ENCODE measurements at regions not wholly inside any gene's neighbourhood (a gene's known extent, or its start where the extent isn't known, plus 50 kb on each side); places are given as distances from the start of the nearest gene placed in this dataset.

- no peak for DNase-seq (ENCODE audit: low read depth)
Measured at GRCh38 chr1:36643371-36644270, 160.9 kb upstream of the CSF3R start.

GRCh38 chr1:36642802-36643201 lies 160.1 kb upstream of the CSF3R start:
- DNase-seq (ENCODE audit: low read depth): no peak

GRCh38 chr1:36641776-36642175 lies 159.1 kb upstream of the CSF3R start:
- DNase-seq (ENCODE audit: low read depth): no peak

DNA sequence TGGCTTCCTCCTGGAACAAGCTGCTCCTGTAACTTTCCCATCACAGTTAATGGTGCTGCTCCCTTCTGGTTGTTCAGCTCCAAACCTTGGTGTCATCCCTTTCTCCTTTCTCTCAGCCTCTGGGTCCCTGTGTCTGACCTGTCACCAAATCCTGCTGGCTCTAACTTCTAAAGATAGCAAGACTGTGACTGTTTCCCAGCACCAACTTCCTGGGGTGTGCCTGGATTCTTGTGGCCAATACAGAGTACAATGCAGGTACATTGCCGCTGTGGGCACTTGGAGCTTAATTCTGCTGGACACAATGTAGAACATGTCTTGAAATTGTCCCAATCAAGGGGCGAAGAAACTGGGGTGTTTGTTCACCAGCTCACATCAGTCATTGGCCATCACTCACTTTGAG lies 156.7 kb upstream of the CSF3R start:
- no peak for DNase-seq (ENCODE audit: low read depth)

- DNase-seq (ENCODE audit: low read depth): no peak
Measured at GRCh38 chr1:36638268-36638667, 155.6 kb upstream of the CSF3R start.

DNA sequence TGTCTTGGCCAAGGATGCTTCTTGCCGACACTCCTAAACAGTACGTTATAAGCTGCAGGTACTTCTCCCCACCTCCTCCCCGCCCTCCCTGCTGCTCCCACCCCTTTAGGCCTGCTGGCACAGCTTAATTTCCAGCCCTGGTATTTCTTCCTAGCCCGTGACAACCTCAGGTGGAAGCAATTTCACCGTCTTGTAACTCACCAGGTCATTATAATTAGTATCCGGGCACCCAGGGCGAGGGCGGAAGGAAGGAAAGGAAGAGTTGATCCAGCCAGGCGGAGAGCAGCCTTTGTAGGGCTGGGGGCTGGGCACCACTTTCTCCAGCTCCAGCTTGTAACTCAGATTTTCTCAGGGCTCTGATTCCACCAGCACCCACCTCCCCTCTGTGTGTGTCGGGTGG lies 153.5 kb upstream of the CSF3R start:
- no peak for DNase-seq (ENCODE audit: low read depth)

DNA sequence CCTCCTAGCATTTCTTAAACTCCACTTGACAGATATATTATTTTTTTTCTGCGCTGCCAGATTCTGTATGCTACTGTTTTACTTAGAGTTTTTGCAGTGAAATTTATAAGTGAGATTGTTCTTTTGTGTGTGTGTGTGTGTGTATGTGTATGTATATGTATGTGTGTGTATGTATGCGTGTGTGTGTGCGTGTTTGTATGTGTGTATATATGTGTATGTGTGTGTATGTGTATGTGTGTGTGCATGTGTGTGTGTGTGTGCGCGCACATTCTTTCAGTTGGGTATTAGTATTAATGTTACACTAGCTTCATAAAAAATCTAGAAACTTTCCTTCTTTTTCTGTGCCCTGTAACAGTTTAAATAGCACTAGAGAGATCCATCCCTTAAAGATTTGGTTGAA lies 152.6 kb upstream of the CSF3R start:
- no peak for DNase-seq (ENCODE audit: low read depth)

GRCh38 chr1:36628804-36629203 lies 146.1 kb upstream of the CSF3R start:
- DNase-seq (ENCODE audit: low read depth): no peak

DNA sequence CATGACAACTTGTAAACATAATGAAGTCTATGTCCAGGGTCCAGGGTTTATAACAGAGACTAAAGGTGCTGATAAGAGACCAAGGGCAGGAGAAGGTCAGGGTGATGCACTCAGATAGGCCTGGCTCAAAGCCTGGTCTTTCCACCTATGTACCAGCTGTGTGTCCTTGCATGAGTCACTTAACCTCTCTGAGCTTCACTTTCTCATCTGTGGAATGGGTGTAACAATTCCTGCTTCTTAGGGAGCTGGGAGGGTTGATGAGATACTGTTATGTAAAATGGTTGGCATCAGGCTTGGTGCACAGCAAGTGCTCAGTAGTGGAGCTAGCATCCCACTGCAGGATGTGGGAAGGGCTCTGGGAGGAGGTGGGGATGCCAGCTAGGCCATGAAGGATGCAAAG lies 143.7 kb upstream of the CSF3R start:
- DNase-seq (ENCODE audit: low read depth): no peak

DNA sequence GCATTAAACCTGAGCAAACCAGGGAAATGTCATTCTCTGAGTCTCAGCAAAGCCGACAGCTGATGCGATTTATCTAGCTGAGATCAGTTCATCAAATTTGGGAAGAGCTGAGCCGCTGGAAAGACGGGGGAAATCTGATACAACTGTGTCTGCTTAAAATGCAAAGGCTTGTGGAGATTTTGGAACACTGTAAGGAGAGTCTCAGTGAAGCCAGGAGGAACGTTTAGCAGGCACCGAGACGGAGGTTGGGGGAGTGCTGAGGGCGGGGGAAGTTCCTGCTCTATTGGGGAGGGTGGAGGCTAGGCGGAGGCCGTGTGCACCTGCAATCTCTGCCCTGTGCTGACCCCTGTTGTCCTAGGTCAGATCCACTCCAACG lies 143.2 kb upstream of the CSF3R start:
- no peak for DNase-seq (ENCODE audit: low read depth)

DNA sequence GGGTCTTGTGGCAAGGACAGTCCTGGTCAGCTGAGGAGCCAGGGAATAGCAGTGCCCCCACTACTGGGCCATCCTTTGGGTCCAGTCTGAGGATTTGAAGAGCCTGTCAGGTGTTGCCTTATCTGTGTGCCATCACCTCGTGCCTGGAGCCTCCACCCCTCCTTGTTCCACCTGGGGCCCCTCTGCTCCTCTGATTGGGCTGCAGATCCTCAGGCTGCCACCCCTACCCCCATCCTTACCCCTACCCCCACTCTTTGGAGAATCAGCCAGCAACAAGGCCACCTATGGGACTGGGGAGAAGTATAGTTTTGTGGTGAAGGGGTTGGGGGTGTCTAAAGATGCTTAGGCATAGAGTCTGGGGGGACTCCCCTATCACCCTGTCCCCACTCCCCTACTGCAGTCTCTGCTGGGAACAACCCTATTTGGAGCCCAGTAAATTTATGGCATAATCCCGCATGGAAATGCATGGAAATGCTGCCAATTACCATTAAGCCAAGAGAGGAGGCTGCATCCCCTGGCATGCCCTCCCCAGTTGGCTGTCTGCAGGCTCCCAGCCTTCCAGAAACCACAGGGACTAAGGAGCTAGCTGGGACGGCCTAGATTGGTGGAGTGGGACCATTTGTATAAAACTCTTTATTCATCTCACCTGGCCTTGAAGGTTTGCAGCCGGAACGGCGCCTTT lies 142.7 kb upstream of the CSF3R start:
- DNase-seq (ENCODE audit: low read depth): no peak

- no peak for DNase-seq (ENCODE audit: low read depth)
Measured at GRCh38 chr1:36624466-36624865, 141.8 kb upstream of the CSF3R start.

GRCh38 chr1:36622741-36623648 lies 140.3 kb upstream of the CSF3R start:
- DNase-seq (ENCODE audit: low read depth): no peak

GRCh38 chr1:36621531-36621930 lies 138.8 kb upstream of the CSF3R start:
- no peak for DNase-seq (ENCODE audit: low read depth)

GRCh38 chr1:36620142-36620541 lies 137.4 kb upstream of the CSF3R start:
- no peak for DNase-seq (ENCODE audit: low read depth)

DNA sequence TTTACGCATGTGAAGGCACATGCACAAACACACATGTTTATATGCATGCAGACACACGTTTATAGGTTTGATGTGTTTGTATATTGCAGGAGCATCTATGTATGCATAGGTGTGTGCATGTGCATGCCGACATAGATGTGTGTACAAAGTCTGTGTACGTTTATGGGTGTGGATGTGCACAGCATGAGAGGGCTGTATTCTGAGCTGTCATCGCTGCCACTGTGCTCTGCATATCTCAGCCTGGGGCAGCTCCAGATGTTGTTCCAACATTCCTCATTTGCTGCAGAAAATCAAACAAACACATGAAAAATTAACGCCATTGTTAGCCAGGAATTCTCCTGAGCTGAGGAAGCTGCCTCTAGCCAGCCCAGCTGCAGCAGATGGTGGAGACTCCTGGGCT lies 132.3 kb upstream of the CSF3R start:
- no peak for DNase-seq (ENCODE audit: low read depth)

DNA sequence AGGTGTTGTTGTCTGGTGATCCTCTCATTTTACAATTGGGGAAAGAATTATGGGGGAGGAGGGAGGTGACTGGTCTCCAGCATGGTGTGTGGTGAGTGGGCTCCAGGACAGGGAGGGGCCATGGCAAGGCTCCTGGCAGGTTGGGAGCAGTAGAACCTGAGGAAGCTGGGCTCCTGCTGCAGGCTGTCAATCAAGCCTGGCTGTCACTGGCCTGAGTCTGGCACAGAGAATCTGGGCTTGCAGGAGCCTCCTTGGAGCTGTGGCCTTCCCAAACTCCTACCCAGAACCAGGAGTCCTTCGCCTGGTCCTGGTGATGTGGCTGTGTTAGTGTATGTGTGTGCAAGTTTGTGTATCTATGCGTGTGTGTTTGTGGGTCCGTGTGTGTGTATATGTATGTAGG lies 131.9 kb upstream of the CSF3R start:
- no peak for DNase-seq (ENCODE audit: low read depth)

DNA sequence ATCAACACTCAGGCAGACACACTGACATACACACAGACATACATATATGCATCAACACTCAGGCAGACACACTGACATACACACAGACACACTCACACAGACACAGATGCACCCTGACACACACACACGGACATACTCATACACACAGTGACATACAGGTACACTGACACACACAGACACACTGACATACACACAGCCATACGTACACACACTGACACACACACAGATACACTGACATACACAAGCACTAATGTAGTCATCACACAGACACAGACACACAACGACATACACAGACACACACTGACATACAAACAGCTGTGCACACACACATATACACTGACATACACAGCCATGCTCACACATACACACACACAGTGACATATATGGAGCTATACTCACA lies 131.0 kb upstream of the CSF3R start:
- DNase-seq (ENCODE audit: low read depth): no peak

DNA sequence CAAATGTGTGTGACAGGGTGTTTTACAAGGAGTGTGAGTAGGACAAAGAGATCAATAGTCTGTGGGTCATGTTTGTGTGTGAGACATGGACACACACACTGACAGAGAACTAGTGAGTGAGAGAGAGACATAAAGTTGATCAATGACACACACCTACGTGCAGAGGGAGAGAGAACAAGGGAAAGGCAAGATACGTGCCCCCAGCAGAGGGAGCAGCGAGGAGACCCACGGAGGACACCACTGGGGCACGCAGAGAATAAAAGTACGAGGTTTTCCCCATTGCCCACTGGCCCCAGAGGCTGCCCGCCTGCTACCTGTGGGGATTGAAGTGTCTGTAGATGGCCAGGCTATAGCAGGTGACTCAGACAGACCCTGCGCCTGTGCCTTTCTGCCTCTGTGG lies 130.2 kb upstream of the CSF3R start:
- no peak for DNase-seq (ENCODE audit: low read depth)

- no peak for DNase-seq (ENCODE audit: low read depth)
Measured at GRCh38 chr1:36612121-36612520, 129.4 kb upstream of the CSF3R start.

DNA sequence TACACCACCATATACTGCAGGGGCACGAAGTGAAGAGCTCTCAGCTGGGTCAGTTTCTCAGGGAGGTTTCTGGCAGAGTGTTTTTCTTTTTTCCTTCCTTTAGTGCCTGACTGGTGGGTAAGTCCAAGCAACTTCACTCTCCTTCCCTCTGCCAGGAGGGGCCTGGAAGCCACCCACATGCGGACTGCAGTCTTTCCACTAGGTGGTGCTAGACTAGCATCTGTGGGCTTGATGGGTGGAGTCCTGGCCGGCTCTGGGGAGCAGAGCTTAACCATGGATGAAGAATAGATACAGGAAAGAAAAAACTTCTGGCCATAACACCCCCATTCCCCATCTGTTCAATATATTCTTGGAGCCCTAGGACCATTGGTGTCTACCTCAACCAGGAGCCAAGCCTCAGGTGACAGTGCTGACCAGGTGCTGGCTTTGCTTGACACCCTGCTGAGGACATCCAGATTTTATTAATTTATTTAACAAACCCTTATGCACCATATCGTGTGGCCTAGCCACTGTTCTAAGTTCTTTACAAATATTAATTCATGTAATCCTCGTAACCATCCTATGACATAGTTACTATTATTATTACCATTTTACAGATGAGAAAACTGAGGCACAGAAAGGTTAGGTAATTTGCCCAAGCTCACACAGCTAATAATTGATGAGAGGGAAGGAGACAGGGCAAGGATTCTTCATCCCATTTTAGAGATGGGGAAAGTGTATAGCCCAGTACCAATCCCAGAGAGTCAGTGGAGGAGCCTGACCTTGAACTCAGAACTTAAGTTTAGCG lies 126.7 kb upstream of the CSF3R start:
- DNase-seq (ENCODE audit: low read depth): no peak

- no peak for DNase-seq (ENCODE audit: low read depth)
Measured at GRCh38 chr1:36608272-36608671, 125.6 kb upstream of the CSF3R start.

Data from stimulated activated CD8-positive, alpha-beta memory T cell treated with anti-CD3 and anti-CD28 coated beads, Interleukin-15, amount 100 ng/mL, for 1 hour (primary cell).